ENCODE measurements at regions not wholly inside any gene's neighbourhood (a gene's known extent, or its start where the extent isn't known, plus 50 kb on each side); places are given as distances from the start of the nearest gene placed in this dataset.

- no peak for TF ChIP-seq ZNF449 (tag by site-specific recombination; IDR thresholded peaks at IDR 0.05)
Measured at GRCh38 chr14:97695456-97695981, 898.3 kb downstream of the VRK1 start (continued).

GRCh38 chr14:97697772-97698171, 900.6 kb downstream of the VRK1 start:
- POLR2A ChIA-PET = no interaction called here
- CTCF ChIA-PET = no interaction called here
- Histone ChIP-seq H3K4me1 (ENCODE audit: control insufficient read depth, insufficient read depth, low read length) (no peaks in the 10 kb centered on the region), H3K9me3 (ENCODE audit: control insufficient read depth, insufficient read depth, low read depth, low read length) (no peaks in the 10 kb centered on the region), H3K27ac (ENCODE audit: extremely low read depth, low read depth, low read length) (no peak overlapping the region), H3K36me3 (ENCODE audit: control insufficient read depth in 2 of 2, insufficient read depth in 1 of 2, low read length in 2 of 2) (no peaks in the 10 kb centered on the region), H3K4me3 (ENCODE audit: low read depth, low read length) (no peak overlapping the region)
- TF ChIP-seq ZNF184 (tag by site-specific recombination; IDR thresholded peaks at IDR 0.05) (no peak), ZIC2 (tag by site-specific recombination; IDR thresholded peaks at IDR 0.05) (no peak), ZNF2 (tag by site-specific recombination; IDR thresholded peaks at IDR 0.05) (no peak), SALL2 (tag by site-specific recombination; IDR thresholded peaks at IDR 0.05; ENCODE audit: borderline replicate concordance) (no peak), ZNF624 (tag by site-specific recombination; IDR thresholded peaks at IDR 0.05) (no peak), MYNN (tag by site-specific recombination; IDR thresholded peaks at IDR 0.05; ENCODE audit: borderline replicate concordance) (no peak), YY2 (tag by site-specific recombination; IDR thresholded peaks at IDR 0.05) (no peak), ZNF510 (tag by site-specific recombination; IDR thresholded peaks at IDR 0.05; ENCODE audit: insufficient replicate concordance) (no peak), MZF1 (tag by site-specific recombination; IDR thresholded peaks at IDR 0.05; ENCODE audit: borderline replicate concordance) (no peak), ZNF292 (tag by site-specific recombination; IDR thresholded peaks at IDR 0.05; ENCODE audit: borderline replicate concordance, low read depth) (no peak), ZNF639 (tag by site-specific recombination; IDR thresholded peaks at IDR 0.05) (no peak), ZNF175 (tag by site-specific recombination; IDR thresholded peaks at IDR 0.05) (no peak), ZNF341 (tag by site-specific recombination; IDR thresholded peaks at IDR 0.05; ENCODE audit: low read depth) (no peak), ZNF302 (tag by site-specific recombination; IDR thresholded peaks at IDR 0.05; ENCODE audit: low read depth) (no peak), ZNF23 (tag by site-specific recombination; IDR thresholded peaks at IDR 0.05; ENCODE audit: borderline replicate concordance) (no peak), ZNF677 (tag by site-specific recombination; IDR thresholded peaks at IDR 0.05) (no peak), ATF2 (tag by site-specific recombination; IDR thresholded peaks at IDR 0.05; ENCODE audit: low read depth) (no peak)
- TF ChIP-seq, protein P1, sequence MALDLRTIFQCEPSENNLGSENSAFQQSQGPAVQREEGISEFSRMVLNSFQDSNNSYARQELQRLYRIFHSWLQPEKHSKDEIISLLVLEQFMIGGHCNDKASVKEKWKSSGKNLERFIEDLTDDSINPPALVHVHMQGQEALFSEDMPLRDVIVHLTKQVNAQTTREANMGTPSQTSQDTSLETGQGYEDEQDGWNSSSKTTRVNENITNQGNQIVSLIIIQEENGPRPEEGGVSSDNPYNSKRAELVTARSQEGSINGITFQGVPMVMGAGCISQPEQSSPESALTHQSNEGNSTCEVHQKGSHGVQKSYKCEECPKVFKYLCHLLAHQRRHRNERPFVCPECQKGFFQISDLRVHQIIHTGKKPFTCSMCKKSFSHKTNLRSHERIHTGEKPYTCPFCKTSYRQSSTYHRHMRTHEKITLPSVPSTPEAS (tag by site-specific recombination; IDR thresholded peaks at IDR 0.05) = no peak
- TF ChIP-seq, protein P2, sequence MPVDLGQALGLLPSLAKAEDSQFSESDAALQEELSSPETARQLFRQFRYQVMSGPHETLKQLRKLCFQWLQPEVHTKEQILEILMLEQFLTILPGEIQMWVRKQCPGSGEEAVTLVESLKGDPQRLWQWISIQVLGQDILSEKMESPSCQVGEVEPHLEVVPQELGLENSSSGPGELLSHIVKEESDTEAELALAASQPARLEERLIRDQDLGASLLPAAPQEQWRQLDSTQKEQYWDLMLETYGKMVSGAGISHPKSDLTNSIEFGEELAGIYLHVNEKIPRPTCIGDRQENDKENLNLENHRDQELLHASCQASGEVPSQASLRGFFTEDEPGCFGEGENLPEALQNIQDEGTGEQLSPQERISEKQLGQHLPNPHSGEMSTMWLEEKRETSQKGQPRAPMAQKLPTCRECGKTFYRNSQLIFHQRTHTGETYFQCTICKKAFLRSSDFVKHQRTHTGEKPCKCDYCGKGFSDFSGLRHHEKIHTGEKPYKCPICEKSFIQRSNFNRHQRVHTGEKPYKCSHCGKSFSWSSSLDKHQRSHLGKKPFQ (tag by site-specific recombination; IDR thresholded peaks at IDR 0.05) = no peak
- TF ChIP-seq, protein P3, sequence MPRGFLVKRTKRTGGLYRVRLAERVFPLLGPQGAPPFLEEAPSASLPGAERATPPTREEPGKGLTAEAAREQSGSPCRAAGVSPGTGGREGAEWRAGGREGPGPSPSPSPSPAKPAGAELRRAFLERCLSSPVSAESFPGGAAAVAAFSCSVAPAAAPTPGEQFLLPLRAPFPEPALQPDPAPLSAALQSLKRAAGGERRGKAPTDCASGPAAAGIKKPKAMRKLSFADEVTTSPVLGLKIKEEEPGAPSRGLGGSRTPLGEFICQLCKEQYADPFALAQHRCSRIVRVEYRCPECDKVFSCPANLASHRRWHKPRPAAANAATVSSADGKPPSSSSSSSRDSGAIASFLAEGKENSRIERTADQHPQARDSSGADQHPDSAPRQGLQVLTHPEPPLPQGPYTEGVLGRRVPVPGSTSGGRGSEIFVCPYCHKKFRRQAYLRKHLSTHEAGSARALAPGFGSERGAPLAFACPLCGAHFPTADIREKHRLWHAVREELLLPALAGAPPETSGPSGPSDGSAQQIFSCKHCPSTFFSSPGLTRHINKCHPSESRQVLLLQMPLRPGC (tag by site-specific recombination; IDR thresholded peaks at IDR 0.05) = no peak
